Breast epithelium (tissue), 4 donors: ENCODE measurements at regions not wholly inside any gene's neighbourhood (a gene's known extent, or its start where the extent isn't known, plus 50 kb on each side); places are given as distances from the start of the nearest gene placed in this dataset.

Experiments
- DNase-seq, 2 donors: peaks; one replicate each; pipeline ENCODE4 v3.0.0-alpha.2; 2019; ENCODE audit warnings: low spot score in 2 of 2
- H3K27ac ChIP-seq, 2 donors: fragments of 200-600 bp; sonication (generic) in 1 of 2; one replicate each; pipeline ENCODE4 v1.5.1; 2016 to 2019; ENCODE audit warnings: mild to moderate bottlenecking in 1 of 2
- H3K27me3 ChIP-seq, 2 donors: fragments of 200-600 bp; sonication (generic) in 1 of 2; one replicate each; pipeline versions ENCODE4 v1.5.1 to v1.6.0; 2017 to 2019; ENCODE audit warnings: control low read depth in 1 of 2, mild to moderate bottlenecking in 1 of 2
- H3K36me3 ChIP-seq: fragments of 200-600 bp; one replicate; pipeline ENCODE4 v1.5.1; 2019
- H3K4me1 ChIP-seq, 2 donors: fragments of 200-600 bp; sonication (generic); one replicate each; pipeline ENCODE4 v1.5.1; 2016 to 2019; ENCODE audit warnings: control low read depth in 1 of 2
- H3K4me3 ChIP-seq, 3 donors: fragments of 200-600 bp; sonication (generic); 1 replicate in 2 of 3; 2 replicates in 1 of 3; pipeline ENCODE4 v1.5.1; 2016 to 2019; ENCODE audit warnings: mild to moderate bottlenecking in 3 of 3, moderate library complexity in 2 of 3
- H3K9me3 ChIP-seq, 2 donors: fragments of 200-600 bp; sonication (generic) in 1 of 2; one replicate each; pipeline ENCODE4 v1.5.1; 2016 to 2019; ENCODE audit warnings: control low read depth in 1 of 2
- POLR2A ChIP-seq: fragments of 450-650 bp; IDR thresholded peaks from one replicate; pipeline ENCODE4 v1.6.1; 2016; ENCODE audit warnings: antibody characterized with exemption, mild to moderate bottlenecking, moderate library complexity
- POLR2AphosphoS5 ChIP-seq, 3 donors: sonication (generic); formaldehyde crosslinking; IDR thresholded peaks; one replicate each; pipeline ENCODE4 v1.6.1; 2017; ENCODE audit warnings: antibody characterized with exemption in 3 of 3
- intact Hi-C: fragments of 100-400 bp; cut with DNase I; formaldehyde crosslinking; loops from one replicate; pipeline ENCODE4 v1.15.1; 2023; ENCODE audit warnings: low total_unique reads
- TF ChIP-seq, protein P1 (sequence below), 3 donors: fragments of 450-650 bp; IDR thresholded peaks; one replicate each; pipeline ENCODE4 v1.5.1; 2016 to 2017; ENCODE audit warnings: antibody characterized with exemption in 3 of 3, mild to moderate bottlenecking in 3 of 3, moderate library complexity in 3 of 3

DNA sequence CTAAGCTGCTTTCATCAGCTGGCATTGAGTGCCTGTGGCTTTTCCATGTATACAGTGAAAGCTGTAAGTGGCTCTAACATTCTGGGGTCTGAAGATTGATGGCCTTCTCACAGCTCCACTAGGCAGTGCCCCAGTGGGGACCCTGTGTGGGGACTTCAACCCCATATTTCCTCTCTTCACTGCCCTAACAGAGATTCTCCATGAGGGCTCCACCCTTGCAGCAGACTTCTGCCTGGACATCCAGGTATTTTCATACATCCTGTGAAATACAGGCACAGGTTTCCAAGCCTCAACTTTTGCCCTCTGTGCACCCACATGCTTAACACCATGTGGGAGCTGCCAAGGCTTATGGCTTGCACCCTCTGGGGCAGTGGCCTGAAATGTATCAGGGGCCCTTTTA, 188.2 kb upstream of the SYT4 start:
- H3K27ac ChIP-seq, result no peak overlapping the region
- intact Hi-C loops, result no loop called here
- no peaks in the 10 kb centered on the region for H3K27me3 ChIP-seq
- peaks cover 8 to 16% of the 10 kb centered on the region in 2 donors for H3K9me3 ChIP-seq
- TF ChIP-seq POLR2AphosphoS5 (IDR thresholded peaks at IDR 0.05) (no peak), POLR2A (no peak)
- TF ChIP-seq, protein P1, sequence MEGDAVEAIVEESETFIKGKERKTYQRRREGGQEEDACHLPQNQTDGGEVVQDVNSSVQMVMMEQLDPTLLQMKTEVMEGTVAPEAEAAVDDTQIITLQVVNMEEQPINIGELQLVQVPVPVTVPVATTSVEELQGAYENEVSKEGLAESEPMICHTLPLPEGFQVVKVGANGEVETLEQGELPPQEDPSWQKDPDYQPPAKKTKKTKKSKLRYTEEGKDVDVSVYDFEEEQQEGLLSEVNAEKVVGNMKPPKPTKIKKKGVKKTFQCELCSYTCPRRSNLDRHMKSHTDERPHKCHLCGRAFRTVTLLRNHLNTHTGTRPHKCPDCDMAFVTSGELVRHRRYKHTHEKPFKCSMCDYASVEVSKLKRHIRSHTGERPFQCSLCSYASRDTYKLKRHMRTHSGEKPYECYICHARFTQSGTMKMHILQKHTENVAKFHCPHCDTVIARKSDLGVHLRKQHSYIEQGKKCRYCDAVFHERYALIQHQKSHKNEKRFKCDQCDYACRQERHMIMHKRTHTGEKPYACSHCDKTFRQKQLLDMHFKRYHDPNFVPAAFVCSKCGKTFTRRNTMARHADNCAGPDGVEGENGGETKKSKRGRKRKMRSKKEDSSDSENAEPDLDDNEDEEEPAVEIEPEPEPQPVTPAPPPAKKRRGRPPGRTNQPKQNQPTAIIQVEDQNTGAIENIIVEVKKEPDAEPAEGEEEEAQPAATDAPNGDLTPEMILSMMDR (IDR thresholded peaks at IDR 0.05), result no peak
- no peaks in the 10 kb centered on the region for H3K4me1 ChIP-seq
- no peak overlapping the region for H3K4me3 ChIP-seq
- no peak for DNase-seq
- H3K36me3 ChIP-seq, result no peaks in the 10 kb centered on the region

- H3K9me3 ChIP-seq, result no peaks in the 10 kb centered on the region
- no peaks in the 10 kb centered on the region for H3K36me3 ChIP-seq
- no peak overlapping the region for H3K4me3 ChIP-seq
- no peak overlapping the region for H3K27ac ChIP-seq
- no peaks in the 10 kb centered on the region for H3K27me3 ChIP-seq
- no peak for TF ChIP-seq POLR2AphosphoS5 (IDR thresholded peaks at IDR 0.05)
- H3K4me1 ChIP-seq, result no peaks in the 10 kb centered on the region
- intact Hi-C loops, result no loop called here
- no peak for DNase-seq
Observed at GRCh38 chr18:43471873-43472272, 194.6 kb upstream of the SYT4 start.

DNA sequence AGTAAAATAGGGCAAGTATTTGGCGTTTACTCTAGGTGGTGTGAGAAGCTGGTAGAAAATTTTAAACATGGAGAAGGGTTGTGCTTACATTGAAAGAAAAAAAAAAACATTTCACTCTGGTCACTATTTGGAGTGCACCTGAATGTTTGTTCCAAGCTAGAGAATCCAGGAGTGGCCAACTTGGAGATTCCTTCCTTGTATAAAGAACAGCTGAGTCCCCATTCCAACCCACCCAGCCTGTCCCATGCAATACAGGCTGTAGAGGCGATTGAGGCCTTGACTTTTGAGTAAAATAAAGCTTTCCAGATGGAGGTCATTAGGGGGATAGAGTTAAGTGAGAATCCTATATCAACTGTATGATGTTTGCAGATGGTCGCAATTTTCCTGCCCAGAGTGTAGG, 203.8 kb upstream of the SYT4 start:
- H3K9me3 ChIP-seq, result peaks cover 0 to 8% of the 10 kb centered on the region in 2 donors
- no peaks in the 10 kb centered on the region for H3K4me1 ChIP-seq
- H3K27me3 ChIP-seq, result no peaks in the 10 kb centered on the region
- DNase-seq, result no peak
- H3K4me3 ChIP-seq, result no peak overlapping the region
- no peaks in the 10 kb centered on the region for H3K36me3 ChIP-seq
- intact Hi-C loops, result no loop called here
- no peak for TF ChIP-seq POLR2A
- TF ChIP-seq, protein P1 (IDR thresholded peaks at IDR 0.05), result no peak
- no peak for TF ChIP-seq POLR2AphosphoS5 (IDR thresholded peaks at IDR 0.05)
- no peak overlapping the region for H3K27ac ChIP-seq

- Histone ChIP-seq H3K4me3 (no peak overlapping the region), H3K36me3 (no peaks in the 10 kb centered on the region), H3K27ac (no peak overlapping the region), H3K27me3 (no peaks in the 10 kb centered on the region), H3K9me3 (peaks cover 0 to 17% of the 10 kb centered on the region in 2 donors), H3K4me1 (no peaks in the 10 kb centered on the region)
- intact Hi-C loops, result no loop called here
- DNase-seq, result no peak
- no peak for TF ChIP-seq POLR2AphosphoS5 (IDR thresholded peaks at IDR 0.05)
- TF ChIP-seq, protein P1 (IDR thresholded peaks at IDR 0.05), result no peak
- TF ChIP-seq POLR2A, result no peak
Observed at GRCh38 chr18:43482136-43482535, 204.8 kb upstream of the SYT4 start.

GRCh38 chr18:43482600-43482999, 205.3 kb upstream of the SYT4 start:
- DNase-seq, result no peak
- Histone ChIP-seq H3K27me3 (no peaks in the 10 kb centered on the region), H3K27ac (no peak overlapping the region), H3K9me3 (peaks cover 0 to 17% of the 10 kb centered on the region in 2 donors), H3K36me3 (no peaks in the 10 kb centered on the region), H3K4me3 (no peak overlapping the region), H3K4me1 (no peaks in the 10 kb centered on the region)
- TF ChIP-seq POLR2A, result no peak
- TF ChIP-seq, protein P1 (IDR thresholded peaks at IDR 0.05), result no peak
- no peak for TF ChIP-seq POLR2AphosphoS5 (IDR thresholded peaks at IDR 0.05)
- intact Hi-C loops, result no loop called here

DNA sequence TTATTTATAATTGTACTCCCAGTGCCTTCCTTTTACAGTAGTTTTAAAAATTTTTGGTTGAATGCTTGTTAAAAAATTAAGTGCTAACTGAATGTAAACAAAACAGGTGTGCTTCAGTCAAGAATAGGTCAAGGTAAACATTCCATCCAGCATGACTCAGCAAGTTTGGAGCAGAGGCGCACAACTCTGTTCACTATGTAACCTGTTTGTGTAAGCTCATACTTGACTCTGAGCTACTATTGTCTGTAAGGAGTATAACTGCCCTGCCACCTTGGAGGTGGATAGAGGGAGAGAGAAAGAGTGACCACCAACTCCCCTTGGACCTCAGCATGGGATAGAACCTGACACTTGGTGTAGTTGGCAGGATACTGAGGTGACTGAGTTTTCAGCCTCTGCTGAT, 207.4 kb upstream of the SYT4 start:
- H3K36me3 ChIP-seq, result no peaks in the 10 kb centered on the region
- TF ChIP-seq, protein P1 (IDR thresholded peaks at IDR 0.05), result no peak
- TF ChIP-seq POLR2AphosphoS5 (IDR thresholded peaks at IDR 0.05) (no peak), POLR2A (no peak)
- peaks cover 0 to 17% of the 10 kb centered on the region in 2 donors for H3K9me3 ChIP-seq
- H3K27ac ChIP-seq, result no peak overlapping the region
- no peaks in the 10 kb centered on the region for H3K4me1 ChIP-seq
- intact Hi-C loops, result no loop called here
- no peak overlapping the region for H3K4me3 ChIP-seq
- no peaks in the 10 kb centered on the region for H3K27me3 ChIP-seq
- no peak for DNase-seq
